GM12875 (cell line): ENCODE measurements at regions not wholly inside any gene's neighbourhood (a gene's known extent, or its start where the extent isn't known, plus 50 kb on each side); places are given as distances from the start of the nearest gene placed in this dataset.

ENCODE experiments used
- H3K4me3 ChIP-seq: one replicate; pipeline ENCODE4 v1.5.1; 2011; ENCODE audit warnings: low read depth, low read length, control low read depth
- TF ChIP-seq, protein P1 (sequence below): IDR thresholded peaks from 2 replicates; pipeline ENCODE4 v1.5.1; 2011; ENCODE audit warnings: low read depth, mild to moderate bottlenecking, control low read depth, inconsistent platforms, low read length, moderate library complexity, borderline replicate concordance; ENCODE audit not compliant: insufficient read depth

DNA sequence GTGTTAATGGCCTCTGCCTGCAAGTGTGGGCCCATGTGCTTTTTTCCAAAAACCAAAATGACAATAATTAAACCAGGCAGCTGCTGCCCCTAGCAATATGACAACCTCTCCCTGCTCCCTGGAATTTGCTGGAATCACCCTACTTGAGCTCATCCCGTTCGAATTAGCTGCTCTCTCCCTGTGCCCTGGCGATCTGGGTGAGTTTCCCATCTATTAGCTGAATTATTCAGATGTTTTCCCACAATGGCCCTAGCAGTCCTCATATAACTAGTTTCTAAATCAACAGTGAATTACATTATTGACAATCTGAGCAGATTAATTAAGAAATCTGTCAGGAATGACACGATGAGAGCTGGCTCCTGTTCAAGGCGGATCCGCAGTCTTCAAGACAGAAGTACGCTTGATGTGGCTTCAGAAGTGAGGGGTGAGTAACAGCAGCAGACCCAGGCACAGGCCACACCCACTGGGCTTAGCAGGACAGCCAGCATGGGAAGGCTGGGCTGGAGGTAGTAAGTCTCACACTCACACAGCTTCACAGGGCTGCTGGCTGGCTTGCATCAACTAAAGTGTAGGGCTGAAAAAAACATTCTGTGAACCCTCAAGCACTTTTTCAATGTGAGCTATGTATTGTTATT lies 366.2 kb upstream of the ID2 start:
- H3K4me3 ChIP-seq: no peak overlapping the region
- TF ChIP-seq, protein P1, sequence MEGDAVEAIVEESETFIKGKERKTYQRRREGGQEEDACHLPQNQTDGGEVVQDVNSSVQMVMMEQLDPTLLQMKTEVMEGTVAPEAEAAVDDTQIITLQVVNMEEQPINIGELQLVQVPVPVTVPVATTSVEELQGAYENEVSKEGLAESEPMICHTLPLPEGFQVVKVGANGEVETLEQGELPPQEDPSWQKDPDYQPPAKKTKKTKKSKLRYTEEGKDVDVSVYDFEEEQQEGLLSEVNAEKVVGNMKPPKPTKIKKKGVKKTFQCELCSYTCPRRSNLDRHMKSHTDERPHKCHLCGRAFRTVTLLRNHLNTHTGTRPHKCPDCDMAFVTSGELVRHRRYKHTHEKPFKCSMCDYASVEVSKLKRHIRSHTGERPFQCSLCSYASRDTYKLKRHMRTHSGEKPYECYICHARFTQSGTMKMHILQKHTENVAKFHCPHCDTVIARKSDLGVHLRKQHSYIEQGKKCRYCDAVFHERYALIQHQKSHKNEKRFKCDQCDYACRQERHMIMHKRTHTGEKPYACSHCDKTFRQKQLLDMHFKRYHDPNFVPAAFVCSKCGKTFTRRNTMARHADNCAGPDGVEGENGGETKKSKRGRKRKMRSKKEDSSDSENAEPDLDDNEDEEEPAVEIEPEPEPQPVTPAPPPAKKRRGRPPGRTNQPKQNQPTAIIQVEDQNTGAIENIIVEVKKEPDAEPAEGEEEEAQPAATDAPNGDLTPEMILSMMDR: no peak

DNA sequence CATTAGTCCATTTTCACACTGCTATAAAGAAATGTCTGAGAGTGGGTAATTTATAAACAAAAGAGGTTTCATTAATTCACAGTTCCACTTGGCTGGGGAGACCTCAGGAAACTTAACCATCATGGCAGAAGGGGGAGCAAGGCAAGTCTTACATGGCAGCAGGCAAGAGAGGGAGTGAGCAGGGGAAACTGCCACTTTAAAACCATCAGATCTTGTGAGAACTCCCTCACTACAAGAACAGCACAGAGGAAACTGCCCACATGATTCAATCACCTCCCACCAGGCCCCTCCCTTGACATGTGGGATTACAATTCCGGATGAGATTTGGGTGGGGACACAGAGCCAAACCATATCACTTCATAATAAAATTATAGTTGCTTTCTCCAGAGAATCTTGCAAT lies 365.5 kb upstream of the ID2 start:
- H3K4me3 ChIP-seq: no peak overlapping the region
- TF ChIP-seq, protein P1: no peak

DNA sequence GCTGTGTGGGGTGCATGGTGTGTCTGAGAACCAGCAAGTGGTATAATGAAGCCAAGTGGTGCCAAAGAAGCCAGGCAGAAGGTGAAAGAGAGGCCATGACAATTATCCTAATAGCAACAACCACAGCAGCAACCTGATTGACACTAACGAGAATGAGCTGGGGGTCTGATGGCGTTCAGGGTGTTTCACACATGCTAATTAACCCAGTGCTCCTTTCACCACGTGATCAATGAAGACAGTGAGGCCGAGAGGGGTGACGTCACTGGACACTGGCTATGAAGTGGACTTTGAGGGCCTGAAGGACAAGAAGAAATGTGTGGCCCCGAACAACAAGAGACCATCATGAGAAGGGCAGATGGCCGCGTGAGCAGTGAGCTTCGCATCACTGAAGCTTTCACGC lies 364.4 kb upstream of the ID2 start:
- H3K4me3 ChIP-seq: no peak overlapping the region
- TF ChIP-seq, protein P1: no peak

DNA sequence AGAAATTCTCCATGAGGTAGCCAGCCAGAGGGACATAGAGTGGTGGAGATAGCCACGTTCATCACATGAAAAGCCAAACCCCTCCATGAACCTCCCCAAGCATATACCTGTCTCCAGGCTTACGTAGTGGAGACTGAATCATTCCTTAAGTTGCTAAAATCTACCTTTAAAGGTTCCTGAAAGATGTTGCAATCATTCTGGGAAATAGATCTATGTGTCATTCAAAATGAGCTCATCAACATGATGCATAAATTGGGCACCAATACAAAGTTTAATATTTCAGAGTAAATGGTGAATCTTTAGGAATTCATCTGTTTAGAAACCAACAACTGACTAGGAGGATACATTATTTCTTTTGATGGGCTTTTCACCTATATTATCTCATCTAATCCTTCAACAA lies 362.6 kb upstream of the ID2 start:
- H3K4me3 ChIP-seq: no peak overlapping the region
- TF ChIP-seq, protein P1: no peak

DNA sequence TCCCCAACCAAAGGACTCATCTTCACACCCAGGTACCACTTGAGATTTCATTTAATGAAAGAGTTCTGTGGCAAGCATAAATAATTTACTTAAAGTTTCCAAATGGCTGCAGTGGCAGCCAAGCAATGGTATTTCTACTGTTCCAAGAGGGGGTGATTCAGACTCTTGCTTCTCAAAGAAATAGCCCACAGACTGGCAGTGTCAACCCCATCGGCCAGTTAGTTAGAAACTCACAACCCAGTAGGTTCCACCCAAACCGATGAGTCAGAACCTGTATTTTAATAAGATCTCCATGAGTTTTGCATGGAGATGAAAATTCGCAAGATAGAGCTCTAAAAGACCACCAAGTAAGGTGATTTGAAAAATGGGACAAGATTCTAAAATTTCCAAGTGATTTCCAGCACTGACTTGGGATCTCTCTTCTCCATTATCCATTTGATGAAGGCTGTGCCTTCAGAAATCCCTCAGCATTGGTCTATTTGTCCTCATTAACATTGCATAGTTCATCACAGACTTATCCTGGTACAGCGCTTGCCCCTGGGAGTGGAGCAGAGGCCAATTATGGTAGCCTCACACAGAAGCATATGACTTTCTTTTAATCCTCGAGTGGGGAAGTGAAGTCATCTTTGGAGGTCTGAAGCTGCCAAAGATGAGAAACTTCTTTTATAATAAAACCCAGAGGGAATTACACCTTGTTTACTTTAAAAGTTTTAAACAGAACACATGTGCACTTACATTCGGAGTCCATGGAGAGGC lies 361.4 kb upstream of the ID2 start:
- TF ChIP-seq, protein P1: no peak
- H3K4me3 ChIP-seq: no peak overlapping the region

DNA sequence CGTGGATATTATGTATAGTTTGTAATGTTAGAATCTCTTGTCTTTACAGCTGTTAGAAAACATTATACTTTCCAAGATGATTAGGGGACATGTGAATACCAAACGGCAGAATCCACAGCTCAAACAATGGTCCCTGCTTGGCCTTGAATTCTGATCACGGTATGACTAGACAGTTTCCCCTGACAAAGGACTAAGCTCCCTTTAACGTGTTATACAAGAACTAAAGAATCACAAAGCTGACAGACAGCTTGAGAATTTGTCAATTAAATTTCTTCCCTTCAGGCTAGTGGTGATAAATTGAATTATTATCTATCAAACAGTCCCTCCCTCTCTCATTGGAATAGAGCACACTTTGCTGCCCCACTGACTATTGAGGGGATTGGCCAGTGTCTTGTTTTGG lies 359.2 kb upstream of the ID2 start:
- TF ChIP-seq, protein P1: no peak
- no peak overlapping the region for H3K4me3 ChIP-seq
